Germinal center (tissue), 1 donor: ENCODE measurements at regions not wholly inside any gene's neighbourhood (a gene's known extent, or its start where the extent isn't known, plus 50 kb on each side); places are given as distances from the start of the nearest gene placed in this dataset.

Source experiments
- DNase-seq: peaks from one replicate; pipeline ENCODE4 v3.0.0; 2012; ENCODE audit warnings: mixed read lengths, low spot score

DNA sequence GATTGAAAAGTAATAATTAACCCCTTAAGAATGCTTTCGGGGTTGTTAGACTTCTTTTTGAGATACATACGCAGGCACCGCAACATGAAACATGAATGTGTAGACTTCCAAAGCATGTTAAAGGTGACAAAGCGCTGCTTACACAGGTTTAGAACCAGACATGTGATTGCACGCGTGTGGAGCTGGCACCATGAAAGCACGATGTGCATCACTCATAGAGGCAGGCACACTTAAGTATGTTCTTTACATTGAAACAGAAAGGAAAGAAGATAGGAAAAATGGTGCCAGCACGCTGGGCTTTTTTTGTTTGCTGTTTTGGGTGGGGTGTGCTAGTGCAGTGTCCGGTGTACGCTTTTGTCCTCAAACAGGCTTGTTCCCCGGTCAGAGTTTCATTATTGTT lies 83.6 kb upstream of the PPARA start:
- no peak for DNase-seq

DNA sequence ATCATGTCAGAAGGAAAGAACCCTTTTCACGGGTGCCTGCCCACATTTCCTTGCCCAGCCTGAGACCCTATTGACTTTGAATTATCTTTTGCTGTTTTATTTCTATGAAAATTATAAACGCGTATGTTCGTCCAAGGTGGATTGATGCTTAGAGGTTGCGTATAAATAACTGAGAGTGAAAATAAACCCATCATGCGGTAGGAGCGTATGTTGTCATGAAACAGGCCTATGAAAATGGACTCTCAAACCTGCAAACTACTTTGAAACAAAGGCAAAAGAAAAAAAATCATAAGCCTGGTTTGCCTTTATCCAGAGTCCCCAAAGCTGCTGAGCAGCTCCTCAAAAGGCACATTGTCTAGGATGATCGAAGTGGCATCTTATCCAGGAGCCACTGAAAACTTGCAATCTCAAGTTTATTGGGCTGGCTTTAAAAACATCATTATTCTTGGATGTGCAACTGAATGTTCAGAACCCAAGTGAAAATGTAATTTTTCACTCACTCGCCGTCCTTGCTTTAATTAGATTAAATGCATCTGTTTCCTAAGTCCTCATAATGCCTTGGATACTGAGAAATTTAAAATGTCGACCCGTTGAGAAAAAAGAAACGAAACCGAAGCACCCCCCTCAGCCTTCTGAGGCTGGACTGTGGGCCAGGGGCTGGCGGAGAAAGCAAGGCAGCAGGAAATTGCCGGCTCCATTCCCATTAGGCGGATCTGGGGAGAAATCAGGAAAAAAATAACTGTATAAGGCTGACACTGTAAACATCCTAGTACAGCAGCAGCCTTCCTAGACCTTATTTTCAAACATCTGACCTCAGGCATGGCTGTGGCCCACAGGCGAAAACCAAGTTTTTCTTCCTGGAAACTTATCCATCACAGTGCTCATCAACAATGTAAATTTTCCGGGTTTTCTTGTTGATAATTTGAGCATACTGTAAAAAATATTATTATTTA lies 82.9 kb upstream of the PPARA start:
- DNase-seq, result no peak

DNA sequence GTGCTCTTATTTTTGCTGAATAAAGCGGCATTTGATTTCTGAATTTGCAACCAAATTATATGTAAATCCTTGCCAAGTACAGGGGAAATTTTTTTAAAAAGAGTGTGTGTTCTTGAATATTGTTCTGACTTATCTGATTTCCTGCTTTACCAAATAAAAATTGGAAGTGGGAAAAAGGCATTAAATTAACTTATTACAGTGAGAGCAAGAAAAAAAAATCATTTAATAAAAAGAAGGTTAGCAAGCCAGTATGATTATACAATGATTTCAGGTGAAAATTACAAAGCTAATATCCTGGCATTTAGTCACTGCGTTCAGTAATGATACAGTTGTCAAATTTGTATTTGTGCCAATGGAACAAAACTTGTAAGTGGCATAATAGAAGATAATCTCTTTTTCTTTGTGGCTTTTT lies 82.1 kb upstream of the PPARA start:
- DNase-seq, result no peak

DNA sequence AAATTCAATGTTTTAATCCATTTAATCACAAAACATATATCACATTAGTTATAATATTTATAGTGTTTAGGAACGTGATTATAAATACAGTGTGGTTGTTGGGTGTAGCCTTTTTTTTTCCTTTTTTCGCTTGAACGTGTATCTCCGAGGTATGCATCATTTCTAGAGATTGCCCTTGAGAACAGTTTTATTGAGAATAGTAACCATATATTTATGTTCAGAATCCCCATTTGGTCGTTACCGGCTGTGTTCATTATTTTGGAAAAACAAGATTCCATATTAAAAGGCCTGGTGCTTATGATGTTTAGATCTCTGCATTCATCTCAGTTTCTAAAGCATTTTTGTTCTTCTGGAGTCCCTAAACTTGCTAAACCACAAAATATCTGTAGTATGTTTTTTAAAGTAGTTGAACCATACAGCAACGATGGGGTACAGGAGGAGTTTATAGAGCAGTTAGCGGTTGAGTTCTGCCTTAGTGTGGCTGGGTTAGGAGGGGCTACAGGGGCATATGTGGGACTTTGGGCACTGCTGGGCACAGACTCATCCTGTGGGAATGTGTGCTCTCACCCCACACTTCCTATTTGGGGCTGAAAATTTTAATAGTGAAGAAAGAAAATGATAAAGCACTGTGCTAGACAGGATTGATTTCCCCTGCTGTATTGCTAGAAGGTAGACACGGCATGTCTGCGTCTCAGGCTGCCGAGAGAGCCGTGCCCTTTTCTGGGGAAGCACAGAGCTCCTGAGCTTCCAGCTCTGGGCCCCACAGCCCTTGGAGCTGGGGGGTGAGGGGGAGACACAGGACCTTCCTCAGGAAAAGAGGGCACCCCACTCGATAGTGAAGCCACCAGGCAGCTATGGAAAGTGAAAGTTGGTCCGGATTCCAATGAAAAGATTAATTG lies 81.5 kb upstream of the PPARA start:
- no peak for DNase-seq

DNA sequence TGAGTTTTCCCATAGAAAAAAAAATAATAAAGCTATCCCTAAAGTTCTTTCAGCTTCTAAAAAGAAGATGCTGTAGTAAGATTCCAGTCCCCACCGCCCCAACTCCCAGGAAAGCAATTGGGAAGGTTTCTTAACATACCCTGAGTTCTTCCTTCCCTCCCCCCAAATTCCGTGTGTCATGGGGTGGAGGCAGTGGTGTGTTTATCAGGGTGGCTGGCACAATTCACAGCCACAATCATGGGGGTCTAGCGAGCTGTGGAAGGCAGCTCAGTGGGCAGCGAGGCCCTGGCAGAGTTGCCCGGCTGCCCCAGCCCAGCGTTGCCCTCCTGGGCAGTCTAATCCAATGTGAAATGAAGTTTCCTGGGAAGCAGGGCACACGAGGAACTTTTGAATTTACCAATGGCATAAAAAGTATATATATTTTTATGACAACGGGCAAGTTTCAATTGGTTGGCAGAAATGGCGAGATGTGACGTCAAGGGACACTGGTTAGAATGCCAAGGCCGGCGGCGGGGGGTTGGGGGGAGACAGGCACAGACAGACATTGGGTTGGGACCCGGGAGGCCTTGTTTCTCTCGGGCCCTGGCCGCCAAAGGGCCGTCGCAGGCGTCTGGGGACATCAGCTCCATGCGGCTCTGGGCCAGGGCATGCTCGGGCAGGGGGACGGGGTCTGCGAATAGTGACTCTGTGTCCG lies 80.7 kb upstream of the PPARA start:
- no peak for DNase-seq

DNA sequence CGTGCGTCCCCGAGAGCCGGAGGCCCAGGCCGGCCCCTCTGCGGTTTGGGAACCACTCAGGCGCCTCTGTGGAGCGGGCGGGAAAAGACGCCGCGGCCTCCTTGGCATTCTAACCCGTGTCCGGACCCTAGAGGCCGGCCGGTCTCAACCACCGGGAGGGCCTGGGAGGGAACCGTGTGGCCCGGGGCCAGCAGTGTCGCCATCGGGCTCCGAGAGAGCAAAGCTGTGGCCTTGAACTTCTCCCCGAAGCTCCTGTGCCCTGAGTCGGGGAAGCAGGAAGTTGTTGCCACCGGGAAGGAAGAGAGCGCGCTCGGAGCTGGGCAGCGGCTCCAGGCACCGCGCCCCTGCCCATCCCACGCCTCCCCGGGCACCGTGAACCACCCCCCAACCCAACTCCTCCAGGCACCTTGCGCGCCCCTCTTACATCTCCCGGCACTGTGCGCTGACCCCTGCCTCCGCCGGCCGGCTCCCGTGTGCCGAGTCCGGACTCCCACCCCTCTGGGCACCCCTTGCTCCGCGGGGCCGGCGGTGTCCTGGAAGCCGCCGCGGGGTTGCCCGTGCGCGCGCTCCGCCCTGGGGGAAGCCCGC lies 80.0 kb upstream of the PPARA start:
- DNase-seq, result no peak

DNA sequence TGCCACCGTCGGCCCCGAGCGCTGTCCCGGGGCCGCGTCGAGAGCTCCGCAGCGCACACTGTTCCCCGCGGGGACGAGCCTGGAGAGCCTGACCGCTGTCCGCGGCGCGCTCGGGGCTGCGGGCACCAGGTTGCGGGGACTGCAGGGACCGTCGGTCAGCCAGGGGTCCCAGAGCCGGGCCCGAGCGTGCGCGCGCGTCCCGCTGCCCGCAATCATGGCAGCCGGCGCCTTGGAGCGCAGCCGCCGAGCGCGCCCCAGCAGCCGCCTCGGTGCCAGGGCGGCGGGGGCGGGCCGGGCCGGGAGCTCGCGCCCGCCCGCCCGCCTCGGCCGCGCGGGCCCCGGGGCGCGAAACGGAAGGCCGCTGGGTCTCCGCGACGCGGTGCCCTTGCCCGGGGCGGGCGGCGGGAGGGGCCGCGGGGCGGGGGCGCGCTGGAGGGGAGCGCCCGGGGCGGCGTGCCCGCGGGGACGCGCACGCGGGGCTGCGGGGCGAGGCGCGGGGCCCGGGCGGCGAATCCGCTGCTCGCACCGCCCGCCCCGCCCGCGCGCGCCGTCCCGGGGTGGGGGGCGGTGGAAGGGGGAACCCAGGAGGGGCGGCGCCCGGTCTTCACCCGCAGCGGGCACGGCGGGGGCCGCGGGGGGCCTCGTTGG lies 79.4 kb upstream of the PPARA start:
- peak; percentile 36 for DNase-seq

DNA sequence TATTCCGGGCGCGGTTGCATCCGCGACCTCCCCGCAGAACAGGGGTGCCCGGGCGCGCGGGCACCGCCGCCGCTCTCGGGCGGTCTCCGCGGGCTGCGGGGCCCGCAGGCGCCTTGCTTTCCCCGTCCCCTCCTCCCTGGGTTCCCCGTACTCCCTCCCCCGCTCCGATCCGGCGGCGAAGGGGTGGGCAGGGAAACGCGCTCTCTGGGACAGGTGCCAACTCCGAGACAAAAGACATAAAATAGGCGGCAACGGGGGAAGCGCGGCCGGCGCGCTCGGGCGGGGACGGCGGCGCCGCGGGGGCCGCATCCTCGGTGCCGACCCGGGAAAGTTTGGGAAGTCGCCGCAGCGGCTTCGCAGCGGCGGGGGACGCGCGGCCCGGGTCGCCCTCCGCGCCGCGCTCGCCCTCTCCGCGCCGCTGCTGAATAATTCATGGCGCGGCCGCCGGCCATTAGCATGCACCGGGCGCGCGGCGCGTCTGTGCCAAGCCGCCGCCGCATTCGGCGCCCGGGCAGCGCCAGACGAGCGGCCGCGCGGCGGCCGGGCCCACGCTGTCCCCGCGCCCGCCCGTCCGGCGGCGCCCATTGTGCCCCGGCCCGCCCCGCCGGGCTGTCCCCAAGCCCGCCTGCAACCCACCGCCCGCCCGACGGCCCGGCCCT lies 78.7 kb upstream of the PPARA start:
- peak; percentile 19 for DNase-seq

DNA sequence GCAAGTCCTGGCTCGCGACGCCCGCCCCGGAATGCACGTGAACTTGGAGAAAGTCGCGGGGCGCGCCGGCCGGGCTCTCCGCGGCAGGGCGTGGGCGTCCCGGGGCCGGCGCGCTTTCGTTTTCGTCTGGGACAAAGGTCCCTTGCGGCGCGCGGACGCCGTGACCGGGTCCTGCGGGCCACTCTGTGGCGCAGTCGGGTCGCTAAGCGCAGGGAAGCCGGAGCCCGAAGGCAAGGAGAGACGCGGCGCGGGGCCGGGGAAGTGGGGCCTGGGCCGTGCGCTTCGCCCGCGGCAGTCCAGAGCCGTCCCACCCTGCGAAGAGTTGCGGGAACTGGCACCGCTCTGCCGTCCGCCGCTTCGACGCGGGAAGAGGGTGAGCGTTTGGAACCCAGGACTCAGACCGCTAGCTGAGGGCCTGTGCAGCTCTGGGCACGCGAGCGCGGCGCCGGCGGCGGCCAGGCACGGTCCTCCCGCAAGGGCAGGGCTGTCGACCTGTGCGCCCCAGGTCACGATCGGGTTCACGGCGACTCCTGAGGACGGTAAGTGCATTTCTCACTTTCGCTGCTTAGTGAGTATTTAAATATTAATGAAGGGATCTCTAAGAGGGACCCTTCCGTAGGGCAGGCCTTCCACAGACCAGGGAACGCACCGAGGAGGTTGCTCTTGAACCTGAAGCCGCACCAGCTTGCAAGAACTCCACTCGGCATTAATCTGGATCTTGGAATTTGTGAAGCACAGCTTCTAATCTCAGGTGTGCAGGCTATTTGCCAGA lies 78.0 kb upstream of the PPARA start:
- peak; percentile 20 for DNase-seq

DNA sequence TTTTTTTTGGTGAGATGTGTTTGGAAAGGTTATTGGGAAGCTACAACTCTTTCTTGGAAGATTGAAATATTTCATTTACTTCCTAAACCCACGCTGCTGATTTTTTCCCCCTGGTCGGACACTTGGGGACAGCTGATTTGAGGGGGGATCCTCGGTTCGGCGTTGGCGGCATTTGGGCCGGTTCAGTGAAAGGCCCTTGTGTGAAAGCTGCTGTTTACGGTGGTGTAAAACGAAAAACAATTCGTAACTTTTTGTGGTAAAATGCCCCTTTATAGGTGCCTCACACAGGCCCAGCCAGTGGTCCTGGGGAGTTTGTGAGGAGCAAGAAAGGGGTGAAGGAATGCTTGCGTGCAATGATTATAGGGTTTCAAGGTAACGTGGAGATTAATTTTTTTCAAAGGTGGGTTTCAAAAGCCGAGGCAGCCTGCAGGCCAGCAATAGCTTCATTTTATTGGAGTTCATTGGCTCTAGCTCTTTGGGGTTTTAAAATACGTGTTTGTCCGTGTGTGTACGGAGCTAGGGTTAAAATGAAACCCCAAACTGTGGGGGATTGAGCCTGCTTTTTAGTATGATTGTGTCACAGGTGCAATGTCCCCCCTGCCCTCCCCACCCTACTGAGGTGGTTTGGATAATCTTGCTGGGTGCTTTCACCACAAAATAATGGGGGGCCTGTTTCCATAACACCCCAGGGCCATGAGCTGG lies 77.2 kb upstream of the PPARA start:
- DNase-seq, result no peak

DNA sequence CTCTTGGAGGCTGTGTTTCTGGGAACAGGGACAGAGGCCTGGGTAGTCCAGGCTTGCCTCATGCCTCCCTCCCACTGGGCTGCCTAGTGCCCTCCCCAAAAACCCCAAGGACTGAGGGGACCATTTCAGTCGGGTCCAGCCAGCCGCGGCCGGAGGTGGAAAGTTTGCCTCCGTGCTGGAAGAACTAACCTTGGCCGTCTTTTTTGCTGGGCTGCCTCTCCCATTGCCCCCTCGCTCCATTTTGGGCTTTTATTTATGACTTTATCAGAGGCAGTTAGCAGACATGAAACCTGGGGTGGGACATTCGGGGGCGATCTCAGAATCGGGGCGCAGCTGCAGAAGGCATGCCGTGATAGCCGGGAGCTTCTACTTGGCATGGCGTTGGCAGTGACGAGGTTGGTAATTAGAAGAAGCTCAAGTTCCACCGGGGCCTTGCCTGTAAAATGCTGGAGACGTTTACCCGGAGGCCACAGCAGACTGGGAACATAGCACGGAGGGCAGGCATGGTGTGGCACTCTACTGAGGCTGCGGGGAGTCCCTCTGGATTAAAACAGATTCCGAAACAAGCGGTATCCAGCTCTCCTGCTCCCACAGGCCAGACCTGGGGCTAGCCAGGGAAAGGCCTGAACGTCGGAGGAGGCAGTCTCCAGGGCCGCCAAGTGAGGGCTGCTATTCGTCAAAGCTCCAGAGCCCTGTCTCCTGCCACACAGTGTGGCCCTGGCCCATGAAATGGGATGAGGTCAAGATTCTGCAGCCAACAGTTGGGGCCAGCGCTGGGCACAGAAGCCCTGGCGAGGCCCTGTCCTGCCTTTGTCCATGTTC lies 76.4 kb upstream of the PPARA start:
- no peak for DNase-seq

DNA sequence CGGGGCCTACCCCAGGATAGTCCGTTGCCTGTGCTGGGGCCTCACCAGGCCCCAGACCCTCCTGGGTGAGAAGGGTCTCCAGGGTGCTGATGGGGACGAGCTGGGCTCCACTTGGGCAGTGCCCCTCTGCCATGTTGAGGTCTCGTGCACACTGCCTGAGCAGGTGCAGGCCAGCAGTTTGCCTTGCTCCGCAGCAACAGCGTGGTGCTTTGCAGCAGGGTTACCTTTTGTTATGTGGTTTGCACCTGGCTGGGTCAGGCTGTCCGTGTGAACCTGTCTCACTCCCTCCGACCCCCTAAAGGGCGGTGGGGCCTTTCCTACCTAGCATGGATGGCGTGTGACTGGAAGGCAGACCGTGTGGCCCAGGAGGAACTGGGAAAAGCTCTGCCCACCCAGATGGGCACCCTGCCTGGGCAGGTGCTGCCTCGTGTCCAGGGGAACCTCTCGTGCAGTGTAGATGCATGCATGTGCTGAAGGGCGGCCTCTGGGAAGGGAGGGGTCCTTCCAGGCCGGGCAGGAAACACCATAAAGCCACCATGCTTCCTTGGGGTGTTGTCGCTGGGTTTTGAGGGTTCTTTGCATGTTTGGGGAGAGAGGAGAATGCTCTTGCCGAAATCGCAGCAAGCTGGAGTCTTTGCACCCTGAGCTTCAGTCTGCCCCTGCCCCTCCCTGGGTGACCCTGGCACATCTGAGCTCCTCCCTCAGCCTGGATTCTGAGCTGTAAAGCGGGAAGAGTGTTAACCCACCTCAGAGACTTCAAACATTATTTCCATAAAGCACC lies 75.4 kb upstream of the PPARA start:
- no peak for DNase-seq

DNA sequence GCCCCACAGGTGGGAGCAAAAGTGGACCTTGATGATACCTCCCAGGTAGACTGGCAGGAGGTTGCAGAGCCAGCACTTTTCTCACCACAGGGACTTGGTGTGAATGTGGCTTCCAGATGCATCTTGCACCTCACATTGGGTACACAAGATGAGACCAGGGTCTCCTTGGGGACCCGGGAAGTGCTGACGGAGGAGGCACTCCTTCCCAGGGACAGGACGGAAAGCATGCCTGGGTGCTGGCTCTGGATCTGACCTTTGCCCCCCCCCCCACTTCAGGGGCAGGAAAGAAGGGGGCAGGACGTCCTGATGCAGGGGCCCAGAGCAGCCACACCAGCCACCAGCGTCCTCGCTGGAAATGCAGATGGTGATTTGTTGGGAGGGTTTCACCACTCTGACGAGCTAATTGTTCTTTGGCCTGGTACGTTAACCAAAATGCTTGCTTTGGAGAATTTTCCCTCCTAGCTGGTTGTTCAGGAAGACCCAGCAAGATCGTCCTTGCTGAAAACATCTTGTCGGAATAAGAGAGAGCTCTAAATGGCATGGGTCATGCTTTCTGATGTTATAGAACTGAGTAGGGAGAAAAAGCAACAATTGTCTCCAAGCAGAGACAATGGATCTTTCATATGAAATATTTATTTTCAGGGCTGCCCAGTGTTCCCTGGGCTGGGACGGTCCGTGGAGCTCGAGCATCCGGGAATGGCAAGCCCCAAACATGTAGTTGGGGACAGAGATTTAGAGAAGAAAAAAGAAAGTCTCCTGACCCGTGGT lies 74.4 kb upstream of the PPARA start:
- no peak for DNase-seq

DNA sequence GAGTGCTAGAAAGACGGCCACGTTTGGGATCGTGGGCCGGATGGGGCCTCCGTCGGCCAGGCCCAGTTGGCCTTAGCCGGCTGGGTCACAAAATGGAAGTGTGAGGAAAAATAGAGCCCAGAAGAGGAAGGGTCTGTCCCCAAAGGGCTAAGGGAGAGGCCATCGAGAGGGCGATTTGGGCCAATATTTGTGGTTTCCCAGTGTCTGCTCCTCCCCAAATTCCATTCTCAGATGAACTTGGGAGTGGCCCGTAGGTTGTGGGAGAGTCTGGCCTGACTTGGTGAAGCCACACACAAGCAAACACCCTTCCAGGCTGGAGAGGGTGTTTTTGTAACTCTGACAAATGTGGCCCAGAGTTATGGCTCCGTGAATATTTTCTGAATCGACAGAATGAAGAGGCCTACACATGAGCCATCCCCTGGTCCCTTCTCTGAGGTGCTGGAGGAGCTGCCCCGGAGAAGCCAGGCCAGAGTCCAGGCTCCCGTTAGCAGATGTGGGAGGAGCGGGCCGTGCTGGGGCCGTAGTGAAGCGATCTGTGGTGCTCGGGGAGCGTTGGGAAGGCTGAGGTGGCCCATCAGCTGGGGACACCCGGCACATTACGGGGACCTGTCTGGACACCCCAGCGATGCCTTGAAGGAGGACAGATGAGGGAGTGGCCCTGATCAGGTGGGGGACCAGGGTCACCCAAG lies 73.5 kb upstream of the PPARA start:
- no peak for DNase-seq

DNA sequence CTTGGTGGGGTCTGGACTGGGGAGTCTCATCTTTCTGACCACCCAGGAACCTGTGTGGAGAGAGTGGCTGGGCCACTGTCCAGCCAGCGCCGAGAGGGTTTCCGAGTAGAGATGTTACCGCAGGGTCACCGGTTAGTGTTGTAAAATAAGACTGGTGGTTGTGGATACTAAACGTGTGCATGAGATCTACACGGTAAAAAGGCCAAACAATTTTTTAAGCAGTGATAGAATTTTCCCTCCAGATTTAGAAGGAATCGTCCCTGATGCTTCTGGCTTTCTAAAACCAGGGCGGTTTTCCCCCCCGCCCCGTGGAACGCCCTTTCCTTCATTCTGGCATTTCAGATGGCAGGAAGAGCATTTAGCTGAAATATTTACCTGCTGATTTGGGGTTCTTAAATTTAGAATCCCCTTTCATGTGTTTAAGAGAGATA lies 72.6 kb upstream of the PPARA start:
- no peak for DNase-seq
